Neural progenitor cell (in vitro differentiated cells): ENCODE measurements at regions not wholly inside any gene's neighbourhood (a gene's known extent, or its start where the extent isn't known, plus 50 kb on each side); places are given as distances from the start of the nearest gene placed in this dataset.
A peak's percentile ranks its signal among the peaks of the same experiment; 100 is the strongest.
"Not testable (repeated sequence)": the region's sequence is repeated elsewhere in the genome, so short reads cannot be mapped to it uniquely, and the experiment has no call there.

Experiments used
- DNase-seq: peaks from one replicate; pipeline ENCODE4 v3.0.0-alpha.2; 2016; ENCODE audit warnings: low spot score
- H2AFZ ChIP-seq: fragments of 200-600 bp; sonication (generic); replicated peaks from 2 replicates; pipeline ENCODE4 v1.6.1; 2016; ENCODE audit warnings: antibody characterized with exemption
- H3F3A ChIP-seq: fragments of 200-600 bp; sonication (generic); 2 replicates; pipeline ENCODE4 v1.6.1; 2016; ENCODE audit warnings: antibody characterized with exemption, low read depth
- H3K27ac ChIP-seq: fragments of 200-600 bp; sonication (generic); 2 replicates; pipeline ENCODE4 v1.5.1; 2016; ENCODE audit warnings: mild to moderate bottlenecking
- H3K27me3 ChIP-seq: fragments of 200-600 bp; sonication (generic); 2 replicates; pipeline ENCODE4 v1.6.1; 2016; ENCODE audit warnings: mild to moderate bottlenecking, moderate library complexity
- H3K36me3 ChIP-seq: fragments of 200-600 bp; sonication (generic); 2 replicates; pipeline ENCODE4 v1.5.1; 2016
- H3K4me1 ChIP-seq: fragments of 200-600 bp; sonication (generic); 2 replicates; pipeline ENCODE4 v1.6.1; 2016; ENCODE audit warnings: mixed run types
- H3K4me2 ChIP-seq: fragments of 200-600 bp; sonication (generic); 2 replicates; pipeline ENCODE4 v1.6.1; 2016
- H3K4me3 ChIP-seq: fragments of 200-600 bp; sonication (generic); 2 replicates; pipeline ENCODE4 v1.5.1; 2016
- H3K79me2 ChIP-seq: fragments of 200-600 bp; sonication (generic); 2 replicates; pipeline ENCODE4 v1.6.1; 2016; ENCODE audit warnings: low read depth
- H3K9ac ChIP-seq: fragments of 200-600 bp; sonication (generic); 2 replicates; pipeline ENCODE4 v1.6.1; 2016
- H3K9me3 ChIP-seq: fragments of 200-600 bp; sonication (generic); 2 replicates; pipeline ENCODE4 v1.5.1; 2016; ENCODE audit warnings: low read depth
- H4K20me1 ChIP-seq: fragments of 200-600 bp; sonication (generic); 2 replicates; pipeline ENCODE4 v1.6.1; 2016; ENCODE audit warnings: low read depth
- H3K27ac Mint-ChIP-seq: 3 replicates; pipeline ENCODE4 v1.8.0; 2021; ENCODE audit warnings: mixed read lengths
- H3K27me3 Mint-ChIP-seq: 2 replicates; pipeline ENCODE4 v1.8.0; 2022; ENCODE audit warnings: low read depth, mild to moderate bottlenecking, inconsistent platforms, moderate library complexity, mixed read lengths; ENCODE audit not compliant: insufficient read depth
- H3K36me3 Mint-ChIP-seq: 3 replicates; pipeline ENCODE4 v1.8.0; 2021; ENCODE audit warnings: mixed read lengths
- H3K4me1 Mint-ChIP-seq: 3 replicates; pipeline ENCODE4 v1.8.0; 2021; ENCODE audit warnings: mixed read lengths
- H3K4me3 Mint-ChIP-seq: 3 replicates; pipeline ENCODE4 v1.8.0; 2021; ENCODE audit warnings: mild to moderate bottlenecking, moderate library complexity, mixed read lengths
- H3K9me3 Mint-ChIP-seq: 3 replicates; pipeline ENCODE4 v1.8.0; 2020; ENCODE audit warnings: mixed read lengths
- EZH2 ChIP-seq: fragments of 200-600 bp; sonication (generic); IDR thresholded peaks from 2 replicates; pipeline ENCODE4 v1.6.1; 2017; ENCODE audit warnings: antibody characterized with exemption, mild to moderate bottlenecking, moderate library complexity
- EZH2phosphoT487 ChIP-seq: fragments of 200-600 bp; sonication (generic); IDR thresholded peaks from 2 replicates; pipeline ENCODE4 v1.6.1; 2017; ENCODE audit warnings: antibody characterized with exemption
- TF ChIP-seq, protein P1 (sequence below): fragments of 200-600 bp; sonication (generic); IDR thresholded peaks from 2 replicates; pipeline ENCODE4 v1.5.1; 2017; ENCODE audit warnings: antibody characterized with exemption, mild to moderate bottlenecking

DNA sequence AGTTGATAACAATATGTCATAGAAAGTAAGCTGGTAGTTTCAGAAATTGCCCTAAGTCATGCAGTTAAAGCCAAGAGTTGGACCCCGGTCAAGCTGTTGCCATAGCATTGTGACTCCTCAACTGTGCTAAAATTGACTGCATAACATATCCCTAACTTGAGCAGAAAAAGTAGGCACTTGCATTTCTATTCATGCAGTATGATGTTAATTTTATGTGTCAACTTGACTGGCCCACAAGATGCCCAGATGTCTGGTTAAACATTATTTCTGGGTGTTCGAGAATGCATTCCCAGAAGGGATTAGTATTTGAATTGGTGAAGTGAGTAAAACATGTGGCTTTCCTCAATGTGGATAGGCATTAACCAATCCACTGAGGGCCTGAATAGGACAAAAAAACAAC is 136.4 kb downstream of the GPR63 start:
- H3F3A ChIP-seq = no peaks in the 10 kb centered on the region
- no peak overlapping the region for H2AFZ ChIP-seq
- no peak overlapping the region for H3K4me2 ChIP-seq
- Mint-ChIP-seq H3K27me3 (no peaks in the 10 kb centered on the region), H3K4me3 (no peak overlapping the region), H3K27ac (no peak overlapping the region), H3K36me3 (no peaks in the 10 kb centered on the region), H3K4me1 (peaks cover 6% of the 10 kb centered on the region), H3K9me3 (no peaks in the 10 kb centered on the region)
- H3K4me1 ChIP-seq = no peaks in the 10 kb centered on the region
- no peaks in the 10 kb centered on the region for H3K9me3 ChIP-seq
- no peak overlapping the region for H3K9ac ChIP-seq
- DNase-seq = no peak
- no peak overlapping the region for H3K4me3 ChIP-seq
- no peaks in the 10 kb centered on the region for H4K20me1 ChIP-seq
- TF ChIP-seq EZH2phosphoT487 = no peak
- TF ChIP-seq EZH2 = no peak
- TF ChIP-seq, protein P1, sequence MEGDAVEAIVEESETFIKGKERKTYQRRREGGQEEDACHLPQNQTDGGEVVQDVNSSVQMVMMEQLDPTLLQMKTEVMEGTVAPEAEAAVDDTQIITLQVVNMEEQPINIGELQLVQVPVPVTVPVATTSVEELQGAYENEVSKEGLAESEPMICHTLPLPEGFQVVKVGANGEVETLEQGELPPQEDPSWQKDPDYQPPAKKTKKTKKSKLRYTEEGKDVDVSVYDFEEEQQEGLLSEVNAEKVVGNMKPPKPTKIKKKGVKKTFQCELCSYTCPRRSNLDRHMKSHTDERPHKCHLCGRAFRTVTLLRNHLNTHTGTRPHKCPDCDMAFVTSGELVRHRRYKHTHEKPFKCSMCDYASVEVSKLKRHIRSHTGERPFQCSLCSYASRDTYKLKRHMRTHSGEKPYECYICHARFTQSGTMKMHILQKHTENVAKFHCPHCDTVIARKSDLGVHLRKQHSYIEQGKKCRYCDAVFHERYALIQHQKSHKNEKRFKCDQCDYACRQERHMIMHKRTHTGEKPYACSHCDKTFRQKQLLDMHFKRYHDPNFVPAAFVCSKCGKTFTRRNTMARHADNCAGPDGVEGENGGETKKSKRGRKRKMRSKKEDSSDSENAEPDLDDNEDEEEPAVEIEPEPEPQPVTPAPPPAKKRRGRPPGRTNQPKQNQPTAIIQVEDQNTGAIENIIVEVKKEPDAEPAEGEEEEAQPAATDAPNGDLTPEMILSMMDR = no peak
- H3K36me3 ChIP-seq = no peaks in the 10 kb centered on the region
- H3K27ac ChIP-seq = no peak overlapping the region
- no peaks in the 10 kb centered on the region for H3K27me3 ChIP-seq
- H3K79me2 ChIP-seq = no peaks in the 10 kb centered on the region

DNA sequence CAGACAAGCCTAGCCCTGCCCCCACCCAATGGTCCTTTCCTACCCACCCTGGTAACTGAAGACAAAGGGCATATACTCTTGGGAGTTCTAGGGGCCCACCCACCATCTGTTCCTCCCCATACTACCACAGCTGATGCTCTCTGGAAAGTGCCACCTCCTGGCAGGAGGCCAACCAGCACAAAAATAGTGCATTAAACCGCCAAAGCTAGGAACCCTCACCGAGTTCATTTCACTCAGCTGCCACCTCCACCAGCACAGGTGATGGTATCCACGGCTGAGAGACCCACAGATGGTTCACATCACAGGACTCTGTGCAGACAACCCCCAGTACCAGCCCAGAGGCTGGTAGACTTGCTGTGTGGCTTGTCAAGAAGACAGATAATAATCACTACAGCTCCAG is 131.5 kb downstream of the FHL5 start:
- H3K36me3 ChIP-seq, H3K79me2 ChIP-seq, H3K4me3 ChIP-seq, H3K4me1 Mint-ChIP-seq, H3K4me2 ChIP-seq, H3K27me3 ChIP-seq, H3F3A ChIP-seq, H4K20me1 ChIP-seq, H3K27ac ChIP-seq, H3K4me3 Mint-ChIP-seq, H3K27me3 Mint-ChIP-seq, H3K4me1 ChIP-seq, H3K9ac ChIP-seq, DNase-seq, H3K9me3 ChIP-seq, H3K9me3 Mint-ChIP-seq, H3K27ac Mint-ChIP-seq, H3K36me3 Mint-ChIP-seq: not testable (repeated sequence)
- H2AFZ ChIP-seq = peak overlapping the region; percentile 12

DNA sequence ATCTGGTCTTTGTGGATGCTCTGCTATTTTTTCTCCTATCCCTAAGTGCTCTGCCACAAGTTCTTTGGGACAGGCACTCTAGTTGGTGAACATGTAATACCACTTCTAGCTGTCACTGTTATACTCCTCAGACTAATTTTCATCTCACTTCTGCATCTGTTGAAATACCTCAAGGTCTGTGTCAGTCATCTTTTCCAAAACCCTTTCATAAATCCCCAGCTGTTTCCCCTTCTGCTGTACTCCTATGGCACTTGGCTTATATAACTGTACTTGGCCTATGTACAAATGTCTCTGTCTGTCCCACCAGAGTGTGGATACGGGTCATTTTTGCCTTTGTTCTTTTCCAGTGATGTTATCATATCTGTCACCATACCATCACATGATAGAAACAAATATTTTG is 124.2 kb downstream of the FHL5 start:
- Histone ChIP-seq H3F3A (no peaks in the 10 kb centered on the region), H3K9ac (no peak overlapping the region), H3K4me3 (no peak overlapping the region), H3K79me2 (no peaks in the 10 kb centered on the region), H3K27me3 (no peaks in the 10 kb centered on the region), H2AFZ (no peak overlapping the region), H4K20me1 (no peaks in the 10 kb centered on the region), H3K4me2 (no peak overlapping the region), H3K9me3 (no peaks in the 10 kb centered on the region), H3K36me3 (no peaks in the 10 kb centered on the region), H3K4me1 (no peaks in the 10 kb centered on the region), H3K27ac (no peak overlapping the region)
- Mint-ChIP-seq H3K9me3 (peaks cover 4% of the 10 kb centered on the region), H3K4me1 (no peaks in the 10 kb centered on the region), H3K4me3 (no peak overlapping the region), H3K36me3 (no peaks in the 10 kb centered on the region), H3K27ac (no peak overlapping the region), H3K27me3 (no peaks in the 10 kb centered on the region)
- no peak for DNase-seq
- no peak for TF ChIP-seq EZH2phosphoT487
- TF ChIP-seq, protein P1 = no peak
- TF ChIP-seq EZH2 = no peak

DNA sequence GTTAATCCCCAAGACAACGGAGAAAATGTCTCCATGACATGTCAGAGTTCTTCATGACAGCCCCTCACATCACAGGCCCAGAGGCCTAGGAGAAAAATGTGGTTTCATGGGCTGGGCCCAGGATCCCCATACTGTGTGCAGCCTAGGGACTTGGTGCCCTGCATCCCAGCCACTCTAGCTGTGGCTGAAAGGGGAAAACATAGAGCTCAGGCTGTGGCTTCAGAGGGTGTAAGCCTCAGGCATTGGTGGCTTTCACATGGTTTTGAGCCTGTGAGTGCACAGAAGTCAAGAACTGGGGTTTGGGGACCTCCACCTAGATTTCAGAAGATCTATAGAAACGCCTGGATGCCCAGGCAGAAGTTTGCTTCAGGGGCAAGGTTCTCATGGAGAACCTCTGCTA is 122.8 kb downstream of the FHL5 start:
- Histone ChIP-seq H3K4me2 (no peak overlapping the region), H3K9me3 (no peaks in the 10 kb centered on the region), H3K79me2 (no peaks in the 10 kb centered on the region), H3K4me3 (no peak overlapping the region), H3F3A (no peaks in the 10 kb centered on the region), H3K4me1 (no peaks in the 10 kb centered on the region), H3K9ac (no peak overlapping the region), H3K27me3 (no peaks in the 10 kb centered on the region), H3K27ac (no peak overlapping the region), H3K36me3 (no peaks in the 10 kb centered on the region), H2AFZ (no peak overlapping the region), H4K20me1 (no peaks in the 10 kb centered on the region)
- Mint-ChIP-seq H3K4me3 (no peak overlapping the region), H3K27ac (no peak overlapping the region), H3K4me1 (no peaks in the 10 kb centered on the region), H3K9me3 (peaks cover 4% of the 10 kb centered on the region), H3K27me3 (no peaks in the 10 kb centered on the region), H3K36me3 (no peaks in the 10 kb centered on the region)
- DNase-seq = no peak
- TF ChIP-seq EZH2phosphoT487 (no peak), EZH2 (no peak)
- TF ChIP-seq, protein P1 = no peak
